Activated CD8-positive, alpha-beta memory T cell treated with anti-CD3 and anti-CD28 coated beads, Interleukin-2, amount 10 ng/mL, durations not matched to agents 7 days and 5 days (primary cell): ENCODE measurements at regions not wholly inside any gene's neighbourhood (a gene's known extent, or its start where the extent isn't known, plus 50 kb on each side); places are given as distances from the start of the nearest gene placed in this dataset.
"Not testable (repeated sequence)": the region's sequence is repeated elsewhere in the genome, so short reads cannot be mapped to it uniquely, and the experiment has no call there.

ENCODE experiments used
- ATAC-seq: fragments of 150-1000 bp; cut with Tn5 transposase; one replicate; pipeline ENCODE4 v1.10.0; 2021; ENCODE audit warnings: moderate library complexity
- CTCF ChIA-PET: fragments of 350-600 bp; sonication (Branson Sonifier 250); formaldehyde crosslinking; loops from one replicate; lab custom pipeline; 2021; ENCODE audit warnings: antibody characterized with exemption; lab: Charles Lee
- DNase-seq: peaks from one replicate; pipeline ENCODE4 v3.0.0-alpha.2; 2020
- H3K27ac Mint-ChIP-seq: one replicate; pipeline ENCODE4 v1.8.0; 2021; ENCODE audit warnings: mild to moderate bottlenecking, mixed read lengths
- H3K27me3 Mint-ChIP-seq: one replicate; pipeline ENCODE4 v1.8.0; 2021; ENCODE audit warnings: mixed read lengths
- H3K36me3 Mint-ChIP-seq: one replicate; pipeline ENCODE4 v1.8.0; 2021; ENCODE audit warnings: mild to moderate bottlenecking, mixed read lengths
- H3K4me1 Mint-ChIP-seq: one replicate; pipeline ENCODE4 v1.8.0; 2021; ENCODE audit warnings: mixed read lengths
- H3K4me3 Mint-ChIP-seq: one replicate; pipeline ENCODE4 v1.8.0; 2021; ENCODE audit warnings: mild to moderate bottlenecking, moderate library complexity, mixed read lengths
- H3K9me3 Mint-ChIP-seq: one replicate; pipeline ENCODE4 v1.8.0; 2022; ENCODE audit warnings: low read depth, mixed read lengths

DNA sequence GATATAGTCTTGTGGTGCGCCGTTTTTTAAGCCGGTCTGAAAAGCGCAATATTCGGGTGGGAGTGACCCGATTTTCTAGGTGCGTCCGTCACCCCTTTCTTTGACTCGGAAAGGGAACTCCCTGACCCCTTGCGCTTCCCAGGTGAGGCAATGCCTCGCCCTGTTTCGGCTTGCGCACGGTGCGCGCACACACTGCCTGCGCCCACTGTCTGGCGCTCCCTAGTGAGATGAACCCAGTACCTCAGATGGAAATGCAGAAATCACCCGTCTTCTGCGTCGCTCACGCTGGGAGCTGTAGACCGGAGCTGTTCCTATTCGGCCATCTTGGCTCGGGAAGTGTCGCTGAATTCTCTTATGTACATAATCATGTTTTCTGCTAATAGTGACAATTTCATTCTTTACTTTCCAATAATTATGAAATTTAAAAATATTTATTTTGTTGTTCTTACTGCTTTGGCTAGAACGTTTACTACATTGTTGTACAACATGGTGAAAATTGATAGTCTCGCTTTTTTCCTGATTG lies 61.2 kb upstream of the MINDY3 start:
- H3K27me3 Mint-ChIP-seq, H3K36me3 Mint-ChIP-seq, H3K27ac Mint-ChIP-seq, H3K4me1 Mint-ChIP-seq, H3K9me3 Mint-ChIP-seq, DNase-seq, H3K4me3 Mint-ChIP-seq, ATAC-seq, CTCF ChIA-PET: not testable (repeated sequence)

DNA sequence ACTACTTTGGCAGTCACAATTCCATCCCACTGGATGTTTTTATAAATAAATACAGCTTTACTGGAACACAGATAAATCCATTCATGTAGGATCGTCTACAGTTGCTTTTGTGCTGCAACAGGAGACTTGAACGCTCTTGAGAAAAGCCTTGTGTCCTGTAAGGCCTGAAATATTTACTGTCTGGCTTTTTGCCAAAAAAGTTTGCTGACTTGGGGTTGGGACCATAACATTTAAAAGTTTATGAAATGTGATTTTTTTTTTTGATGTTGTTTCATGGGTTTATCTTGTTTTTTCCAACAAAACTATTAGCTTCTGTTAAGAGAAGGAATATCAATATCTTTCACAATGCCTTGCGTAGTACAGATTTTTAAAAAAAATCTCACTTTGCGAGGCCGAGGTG lies 71.1 kb upstream of the MINDY3 start:
- CTCF ChIA-PET = no interaction called here
- Mint-ChIP-seq H3K4me3 (no peak overlapping the region), H3K27ac (no peak overlapping the region), H3K27me3 (peaks cover 5% of the 10 kb centered on the region), H3K36me3 (no peaks in the 10 kb centered on the region), H3K9me3 (no peaks in the 10 kb centered on the region), H3K4me1 (no peaks in the 10 kb centered on the region)
- DNase-seq = no peak
- ATAC-seq = no peak

DNA sequence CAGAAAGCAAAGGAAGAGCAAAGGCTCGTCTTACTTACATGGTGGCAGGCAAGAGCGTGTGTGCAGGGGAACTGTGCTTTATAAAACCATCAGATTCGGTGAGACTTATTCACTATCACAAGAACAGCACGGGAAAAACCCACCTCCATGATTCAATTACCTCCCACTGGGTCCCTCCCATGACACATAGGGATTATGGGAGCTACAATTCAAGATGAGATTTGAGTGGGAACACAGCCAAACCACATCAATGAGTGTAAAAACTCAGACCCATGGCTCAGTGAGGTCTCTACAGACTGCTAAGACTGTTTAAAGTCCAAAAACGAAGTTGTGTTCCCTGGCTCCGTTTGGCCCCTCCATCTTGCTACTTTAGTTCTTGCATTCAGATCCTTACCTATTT lies 79.2 kb upstream of the MINDY3 start:
- CTCF ChIA-PET = interaction anchor here (0.6 kb wide), 1 partner anchor 335 kb away, joined by 3 read pairs; no protein-coding TSS in a partner anchor
- H3K27me3 Mint-ChIP-seq, H3K36me3 Mint-ChIP-seq, H3K27ac Mint-ChIP-seq, ATAC-seq, H3K4me3 Mint-ChIP-seq, DNase-seq, H3K9me3 Mint-ChIP-seq, H3K4me1 Mint-ChIP-seq: not testable (repeated sequence)

DNA sequence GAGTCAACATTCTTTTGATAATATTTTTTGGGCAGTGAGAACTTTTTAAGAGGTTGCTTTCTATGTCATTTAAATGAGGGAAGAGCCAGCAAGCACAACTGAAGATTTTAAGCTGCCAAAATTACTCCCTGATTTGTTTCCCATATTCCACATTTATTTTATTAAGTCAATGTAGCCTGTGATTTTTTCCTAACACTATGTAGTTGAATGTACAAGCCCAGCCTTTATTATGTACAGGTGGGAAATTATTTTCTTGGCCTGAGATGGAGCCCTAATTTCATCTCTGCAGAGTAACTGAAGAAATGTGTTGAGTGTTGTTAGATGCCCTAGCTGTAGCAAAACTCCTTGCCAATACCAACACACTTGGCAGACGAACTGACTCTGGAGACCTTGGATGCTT lies 83.1 kb upstream of the MINDY3 start:
- Mint-ChIP-seq H3K27me3 (no peaks in the 10 kb centered on the region), H3K36me3 (no peaks in the 10 kb centered on the region), H3K4me3 (no peak overlapping the region), H3K4me1 (no peaks in the 10 kb centered on the region), H3K9me3 (no peaks in the 10 kb centered on the region), H3K27ac (no peak overlapping the region)
- ATAC-seq (no peak), DNase-seq (no peak)
- CTCF ChIA-PET = interaction anchor here (0.6 to 1.0 kb wide), 2 partner anchors 41 to 180 kb away, joined by 3 to 4 read pairs; no protein-coding TSS in a partner anchor

DNA sequence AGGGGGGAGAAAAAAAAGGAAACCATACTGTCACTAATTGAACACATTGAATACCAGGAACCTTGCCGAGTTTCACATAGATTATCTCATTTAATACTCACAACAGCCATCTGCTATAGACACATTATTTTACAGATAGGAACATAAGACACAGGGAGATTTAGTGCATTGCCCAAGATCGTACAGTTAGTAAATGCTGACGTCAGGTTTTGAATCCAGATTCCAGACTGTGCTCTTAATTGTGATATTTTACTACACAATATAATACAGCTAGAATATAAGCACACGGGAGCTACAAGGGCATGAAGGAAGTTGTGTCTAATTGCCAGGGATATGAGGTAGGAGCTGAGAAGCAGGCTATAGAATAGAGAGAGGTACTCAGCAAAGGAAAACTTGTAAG lies 93.9 kb upstream of the MINDY3 start:
- ATAC-seq = no peak

DNA sequence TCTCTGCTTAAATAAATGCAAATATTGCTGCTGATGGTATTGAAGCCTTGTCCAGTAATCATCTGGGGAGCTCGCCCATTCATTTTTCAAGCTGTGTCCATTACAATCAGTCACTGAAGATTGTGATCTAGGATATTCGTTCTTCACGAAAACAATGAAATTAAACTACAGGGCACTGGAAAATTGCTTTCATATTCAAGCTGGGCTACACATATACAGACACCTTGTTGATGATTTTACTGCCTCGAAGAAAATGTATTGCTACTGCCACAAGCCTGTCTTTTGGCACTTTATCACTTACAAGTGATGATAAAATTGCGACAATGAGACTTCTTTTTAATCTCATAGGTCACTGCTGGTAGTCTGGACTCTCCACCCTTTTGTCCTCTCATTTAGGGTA lies 100.0 kb upstream of the MINDY3 start:
- H3K27me3 Mint-ChIP-seq = no peaks in the 10 kb centered on the region
- no peak overlapping the region for H3K27ac Mint-ChIP-seq
- ATAC-seq (no peak), DNase-seq (no peak)
- H3K4me3 Mint-ChIP-seq = no peak overlapping the region
- H3K9me3 Mint-ChIP-seq = no peaks in the 10 kb centered on the region
- no peaks in the 10 kb centered on the region for H3K36me3 Mint-ChIP-seq
- no peaks in the 10 kb centered on the region for H3K4me1 Mint-ChIP-seq
- CTCF ChIA-PET = no interaction called here

More for the DNA sequence above, 93.9 kb upstream of the MINDY3 start:
- Mint-ChIP-seq H3K27ac (no peak overlapping the region), H3K4me3 (no peak overlapping the region), H3K4me1 (no peaks in the 10 kb centered on the region), H3K27me3 (peaks cover 2% of the 10 kb centered on the region), H3K36me3 (no peaks in the 10 kb centered on the region), H3K9me3 (no peaks in the 10 kb centered on the region)
- no peak for DNase-seq
- CTCF ChIA-PET = no interaction called here

DNA sequence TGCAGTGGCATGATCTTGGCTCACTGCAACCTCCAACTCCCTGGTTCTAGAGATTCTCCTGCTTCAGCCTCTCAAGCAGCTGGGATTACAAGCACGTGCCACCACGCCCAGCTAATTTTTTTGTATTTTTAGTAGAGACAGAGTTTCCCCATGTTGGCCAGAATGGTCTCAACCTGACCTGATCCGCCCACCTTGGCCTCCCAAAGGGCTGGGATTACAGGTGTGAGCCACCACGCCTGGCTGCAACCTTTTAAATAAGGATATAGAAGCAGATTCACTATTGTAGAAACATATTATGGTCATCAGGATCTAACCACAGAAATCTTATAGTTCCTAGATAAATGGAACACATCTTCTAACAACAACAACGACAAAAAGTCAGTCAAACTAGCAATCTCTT lies 112.4 kb upstream of the MINDY3 start:
- H3K4me1 Mint-ChIP-seq, H3K36me3 Mint-ChIP-seq, H3K27ac Mint-ChIP-seq, ATAC-seq, H3K4me3 Mint-ChIP-seq, H3K27me3 Mint-ChIP-seq, CTCF ChIA-PET, H3K9me3 Mint-ChIP-seq, DNase-seq: not testable (repeated sequence)

DNA sequence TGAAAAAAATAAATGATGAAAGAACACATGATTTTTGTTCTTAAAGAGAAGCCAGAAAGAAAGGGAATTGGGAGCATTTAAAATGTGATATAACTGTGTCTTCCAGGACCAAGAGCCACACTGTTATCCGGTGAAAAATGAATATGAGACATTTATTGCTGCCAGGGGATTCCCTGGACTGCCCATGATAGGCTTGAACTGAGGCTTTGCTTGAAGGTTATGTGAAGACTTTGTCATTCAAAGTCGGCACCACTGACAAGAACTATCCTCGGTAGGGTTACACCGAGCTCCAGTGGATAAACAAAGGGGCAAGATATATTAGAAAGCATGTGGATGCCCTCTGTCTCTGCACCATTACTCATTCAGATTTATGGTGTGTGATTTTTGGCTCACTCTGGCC lies 125.4 kb upstream of the MINDY3 start:
- Mint-ChIP-seq H3K9me3 (peaks cover 3% of the 10 kb centered on the region), H3K27me3 (no peaks in the 10 kb centered on the region), H3K4me1 (no peaks in the 10 kb centered on the region), H3K27ac (no peak overlapping the region), H3K36me3 (no peaks in the 10 kb centered on the region), H3K4me3 (no peak overlapping the region)
- CTCF ChIA-PET = no interaction called here
- DNase-seq (no peak), ATAC-seq (no peak)

DNA sequence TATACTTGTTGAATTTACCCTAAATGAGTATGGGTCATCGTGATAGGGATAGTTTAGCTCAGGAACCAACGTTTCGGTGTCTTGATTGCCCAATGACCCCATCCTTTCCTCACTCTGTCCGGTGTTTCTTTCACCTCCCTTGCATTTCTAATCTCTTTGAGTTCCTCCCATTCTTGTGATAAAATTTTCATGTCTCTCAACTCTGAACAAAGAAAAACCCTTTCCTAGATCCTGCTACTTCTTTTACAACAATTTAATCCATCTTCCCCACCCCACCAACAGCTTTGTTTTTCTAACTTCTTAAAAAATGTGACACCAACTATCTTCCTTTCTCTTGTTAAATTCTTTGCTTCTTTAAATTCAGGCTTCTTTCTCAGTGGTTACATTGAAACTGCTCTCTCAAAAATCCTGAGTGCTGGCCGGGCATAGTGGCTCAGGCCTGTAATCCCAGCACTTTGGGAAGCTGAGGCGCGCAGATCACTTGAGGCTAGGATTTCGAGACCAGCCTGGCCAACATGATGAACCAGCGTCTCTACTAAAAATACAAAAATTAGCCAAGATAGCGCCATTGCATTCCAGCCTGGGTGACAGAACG lies 130.3 kb upstream of the MINDY3 start:
- Mint-ChIP-seq H3K27me3 (no peaks in the 10 kb centered on the region), H3K4me3 (no peak overlapping the region), H3K36me3 (no peaks in the 10 kb centered on the region), H3K9me3 (peaks cover 3% of the 10 kb centered on the region), H3K4me1 (no peaks in the 10 kb centered on the region), H3K27ac (no peak overlapping the region)
- DNase-seq = no peak
- CTCF ChIA-PET = no interaction called here
- no peak for ATAC-seq

DNA sequence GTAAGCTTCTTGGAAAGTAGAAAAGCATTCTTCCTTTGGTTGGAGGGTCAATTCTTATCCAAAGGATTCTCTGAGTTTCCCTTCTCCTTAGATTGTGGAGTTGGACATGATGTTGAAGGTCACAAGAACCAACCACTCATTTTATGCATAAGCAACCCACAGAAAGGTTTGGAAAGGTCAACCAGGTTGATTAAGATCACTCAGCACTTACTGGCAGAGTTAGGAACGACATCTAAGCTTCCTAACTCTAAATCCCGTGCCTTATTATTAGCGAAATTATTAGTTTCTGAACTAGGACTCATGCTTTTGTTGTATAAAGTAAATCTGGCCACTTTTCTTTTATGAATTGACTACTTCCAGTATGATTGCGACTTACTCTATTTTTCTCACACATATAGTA lies 137.0 kb upstream of the MINDY3 start:
- H3K36me3 Mint-ChIP-seq = no peaks in the 10 kb centered on the region
- no peaks in the 10 kb centered on the region for H3K27me3 Mint-ChIP-seq
- ATAC-seq = no peak
- H3K9me3 Mint-ChIP-seq = no peaks in the 10 kb centered on the region
- CTCF ChIA-PET = no interaction called here
- no peak overlapping the region for H3K4me3 Mint-ChIP-seq
- H3K4me1 Mint-ChIP-seq = no peaks in the 10 kb centered on the region
- no peak for DNase-seq
- no peak overlapping the region for H3K27ac Mint-ChIP-seq

DNA sequence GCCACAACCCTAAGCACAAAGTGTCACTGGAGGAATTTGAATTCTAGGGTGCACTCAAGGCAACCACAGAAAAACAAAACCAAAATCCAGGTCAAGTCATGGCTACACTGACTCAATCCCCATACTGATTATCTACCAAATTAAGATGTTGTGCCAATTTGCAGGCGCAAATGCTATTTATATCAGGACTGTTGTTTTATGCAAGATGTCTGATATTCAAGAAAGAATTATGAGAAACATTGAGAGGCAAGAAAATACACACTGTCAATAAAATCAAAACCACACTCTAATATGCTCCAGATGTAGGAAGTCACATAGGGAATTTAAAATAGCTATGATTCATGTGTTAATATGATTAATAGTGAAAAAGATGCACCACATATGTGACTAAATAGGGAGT lies 141.3 kb upstream of the MINDY3 start:
- ATAC-seq = no peak
- Mint-ChIP-seq H3K9me3 (no peaks in the 10 kb centered on the region), H3K27ac (no peak overlapping the region), H3K4me1 (no peaks in the 10 kb centered on the region), H3K36me3 (no peaks in the 10 kb centered on the region), H3K4me3 (no peak overlapping the region), H3K27me3 (no peaks in the 10 kb centered on the region)
- no peak for DNase-seq
- CTCF ChIA-PET = no interaction called here

DNA sequence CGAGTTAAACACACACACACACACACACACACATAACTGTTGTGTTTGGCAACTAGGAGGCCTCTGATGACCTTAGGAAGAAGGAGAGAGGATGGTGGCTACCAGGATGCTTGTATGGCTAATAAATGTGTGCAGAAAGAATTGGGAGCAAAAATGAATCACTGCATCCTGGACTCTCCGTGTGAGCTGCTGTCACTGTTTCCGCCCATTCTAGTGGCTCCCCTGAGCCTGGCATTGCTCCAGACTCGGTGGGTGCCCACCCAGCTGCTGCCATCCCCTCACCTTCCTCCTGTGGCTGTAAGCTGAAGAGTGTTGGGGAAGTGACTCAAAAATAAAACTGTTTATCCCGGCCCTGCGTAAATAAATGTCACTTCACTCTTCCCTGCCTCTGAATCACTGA lies 149.5 kb upstream of the MINDY3 start:
- Mint-ChIP-seq H3K4me1 (no peaks in the 10 kb centered on the region), H3K9me3 (no peaks in the 10 kb centered on the region), H3K27me3 (no peaks in the 10 kb centered on the region), H3K36me3 (no peaks in the 10 kb centered on the region), H3K27ac (no peak overlapping the region), H3K4me3 (no peak overlapping the region)
- DNase-seq (no peak), ATAC-seq (no peak)
- CTCF ChIA-PET = no interaction called here

DNA sequence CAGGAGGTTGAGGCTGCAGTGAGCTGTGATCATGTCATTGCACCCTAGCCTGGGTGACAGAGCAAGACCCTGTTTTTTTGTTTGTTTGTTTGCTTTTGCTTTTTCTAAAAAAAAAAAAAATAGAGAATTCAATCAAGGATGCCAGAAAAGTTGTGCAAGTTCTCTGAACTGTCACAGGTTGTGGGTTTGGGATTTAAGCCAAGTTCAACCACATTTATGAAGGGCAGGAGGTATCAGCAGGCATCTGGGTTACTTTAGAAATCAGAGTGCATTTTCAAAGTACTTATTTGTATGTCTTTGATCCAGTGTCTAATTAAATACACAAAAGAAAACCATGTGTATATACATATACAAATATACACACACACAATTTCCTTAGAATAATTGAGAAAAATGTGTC lies 151.2 kb upstream of the MINDY3 start:
- Mint-ChIP-seq H3K27me3 (no peaks in the 10 kb centered on the region), H3K9me3 (no peaks in the 10 kb centered on the region), H3K4me1 (no peaks in the 10 kb centered on the region), H3K27ac (no peak overlapping the region), H3K36me3 (no peaks in the 10 kb centered on the region), H3K4me3 (no peak overlapping the region)
- DNase-seq (no peak), ATAC-seq (no peak)
- CTCF ChIA-PET = no interaction called here

DNA sequence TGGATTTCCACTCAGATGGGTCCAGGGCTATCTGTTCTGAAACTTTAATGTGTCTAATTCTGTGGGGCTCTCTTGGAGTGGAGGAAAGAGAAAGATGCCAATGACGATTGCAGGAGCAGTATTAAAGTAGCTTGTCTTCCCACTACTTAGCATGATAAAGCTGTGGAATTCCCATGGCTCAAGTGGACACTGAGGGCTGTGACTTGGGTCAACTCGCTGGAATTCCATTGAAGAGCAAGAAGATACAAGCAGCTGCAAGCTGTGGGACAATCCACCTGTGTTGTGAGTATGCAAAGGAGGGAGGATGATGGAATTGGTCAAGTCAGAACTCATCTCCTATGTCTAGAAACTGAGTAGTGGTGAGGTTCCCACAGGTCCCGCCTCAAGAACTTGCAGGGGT lies 154.2 kb upstream of the MINDY3 start:
- no peak for DNase-seq
- no peak for ATAC-seq
- CTCF ChIA-PET = no interaction called here
- Mint-ChIP-seq H3K4me3 (no peak overlapping the region), H3K27me3 (no peaks in the 10 kb centered on the region), H3K9me3 (no peaks in the 10 kb centered on the region), H3K27ac (no peak overlapping the region), H3K4me1 (no peaks in the 10 kb centered on the region), H3K36me3 (no peaks in the 10 kb centered on the region)

DNA sequence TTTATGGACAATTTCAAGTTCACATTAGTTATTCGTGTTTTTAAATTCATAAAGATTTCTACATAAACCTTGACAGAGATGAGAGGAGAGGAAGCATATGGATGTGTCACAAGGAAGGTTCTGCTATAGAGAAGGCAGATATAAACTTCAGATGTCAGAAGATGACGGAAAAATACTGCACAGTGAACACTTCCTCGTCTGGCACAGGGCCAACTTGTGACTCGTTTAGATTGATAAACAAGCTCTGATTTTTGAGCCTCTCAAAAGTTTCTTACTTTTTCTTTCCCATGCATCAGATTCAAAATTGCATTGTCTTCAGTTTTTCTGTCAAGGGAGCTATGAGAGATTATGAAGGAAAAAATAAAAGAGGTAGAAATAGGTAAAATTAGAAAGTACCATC lies 156.4 kb upstream of the MINDY3 start:
- CTCF ChIA-PET = no interaction called here
- DNase-seq (no peak), ATAC-seq (no peak)
- Mint-ChIP-seq H3K36me3 (no peaks in the 10 kb centered on the region), H3K9me3 (peaks cover 2% of the 10 kb centered on the region), H3K27ac (no peak overlapping the region), H3K27me3 (no peaks in the 10 kb centered on the region), H3K4me3 (no peak overlapping the region), H3K4me1 (no peaks in the 10 kb centered on the region)
